OCI-LY3 (cell line): ENCODE measurements at regions not wholly inside any gene's neighbourhood (a gene's known extent, or its start where the extent isn't known, plus 50 kb on each side); places are given as distances from the start of the nearest gene placed in this dataset.

ENCODE experiments used
- CTCF ChIP-seq: fragments of 200-600, 300-600 bp; sonication (generic); IDR thresholded peaks from 2 replicates; pipeline ENCODE4 v1.5.1; 2014; ENCODE audit warnings: antibody characterized with exemption, low read length, low read depth
- EZH2phosphoT487 ChIP-seq: fragments of 200-600 bp; shearing (Covaris generic); IDR thresholded peaks from 2 replicates; pipeline ENCODE4 v1.6.1; 2018; ENCODE audit warnings: antibody characterized with exemption, mixed run types, low read depth

- TF ChIP-seq CTCF, result no peak
- TF ChIP-seq EZH2phosphoT487, result no peak
Observed at GRCh38 chr12:67096533-67097318, 172.4 kb upstream of the CAND1 start.
